Tongue (tissue), 1 donor: ENCODE measurements at regions not wholly inside any gene's neighbourhood (a gene's known extent, or its start where the extent isn't known, plus 50 kb on each side); places are given as distances from the start of the nearest gene placed in this dataset.

ENCODE experiments used
- DNase-seq: peaks from one replicate; pipeline ENCODE4 v3.0.0-alpha.2; 2015

DNA sequence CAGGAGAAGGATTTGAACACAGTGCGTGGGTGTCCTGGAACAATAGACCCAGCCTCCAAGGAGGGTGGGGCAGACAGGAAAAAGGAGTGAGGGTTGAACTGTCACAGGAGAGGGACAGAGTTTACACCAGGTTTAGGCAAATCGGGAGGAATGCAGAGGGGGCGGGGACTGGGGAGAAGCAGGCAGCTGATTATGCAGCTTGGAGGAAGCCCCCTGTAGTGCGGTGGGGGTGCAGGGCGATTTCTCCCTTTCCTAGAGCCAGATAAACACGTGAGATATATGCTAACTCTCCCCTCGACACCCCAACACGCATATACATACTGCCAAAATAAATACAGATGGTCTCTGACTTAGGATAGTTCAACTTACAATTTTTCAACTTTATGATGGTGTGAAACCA lies 108.6 kb upstream of the PRR20G start:
- DNase-seq = no peak

DNA sequence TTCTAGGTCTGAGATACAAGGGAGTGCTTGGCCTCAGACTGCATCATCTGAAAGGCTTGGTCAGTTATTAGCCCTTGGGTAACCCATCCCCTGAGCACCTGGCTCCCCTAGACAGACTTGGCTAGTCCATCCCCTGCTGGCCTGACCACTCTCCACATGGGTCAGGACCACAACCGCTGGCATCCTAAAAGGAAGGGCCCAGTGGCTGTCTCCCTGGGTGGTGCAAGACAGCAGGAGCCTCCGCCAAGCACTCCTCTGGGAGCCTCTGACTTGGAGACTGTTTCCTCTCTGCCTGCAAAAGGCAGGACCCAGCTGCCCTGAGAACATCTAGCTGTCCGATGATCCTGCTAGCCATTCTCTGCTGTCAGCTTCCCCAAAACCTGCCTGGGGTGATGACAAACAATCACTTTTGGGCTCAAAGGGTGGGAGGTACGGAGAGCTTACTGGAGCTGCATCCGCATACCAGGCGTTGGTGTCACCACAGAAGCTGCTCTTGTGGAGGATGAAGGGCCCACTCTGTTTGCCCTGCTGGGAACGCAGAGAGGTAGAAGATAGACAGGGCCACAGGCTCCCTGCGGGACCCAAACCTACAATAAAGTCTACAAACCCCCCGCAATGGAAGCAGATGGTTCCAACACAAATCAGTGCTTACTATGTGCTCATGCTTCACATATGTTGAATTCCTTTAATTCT lies 108.0 kb upstream of the PRR20G start:
- DNase-seq = no peak

DNA sequence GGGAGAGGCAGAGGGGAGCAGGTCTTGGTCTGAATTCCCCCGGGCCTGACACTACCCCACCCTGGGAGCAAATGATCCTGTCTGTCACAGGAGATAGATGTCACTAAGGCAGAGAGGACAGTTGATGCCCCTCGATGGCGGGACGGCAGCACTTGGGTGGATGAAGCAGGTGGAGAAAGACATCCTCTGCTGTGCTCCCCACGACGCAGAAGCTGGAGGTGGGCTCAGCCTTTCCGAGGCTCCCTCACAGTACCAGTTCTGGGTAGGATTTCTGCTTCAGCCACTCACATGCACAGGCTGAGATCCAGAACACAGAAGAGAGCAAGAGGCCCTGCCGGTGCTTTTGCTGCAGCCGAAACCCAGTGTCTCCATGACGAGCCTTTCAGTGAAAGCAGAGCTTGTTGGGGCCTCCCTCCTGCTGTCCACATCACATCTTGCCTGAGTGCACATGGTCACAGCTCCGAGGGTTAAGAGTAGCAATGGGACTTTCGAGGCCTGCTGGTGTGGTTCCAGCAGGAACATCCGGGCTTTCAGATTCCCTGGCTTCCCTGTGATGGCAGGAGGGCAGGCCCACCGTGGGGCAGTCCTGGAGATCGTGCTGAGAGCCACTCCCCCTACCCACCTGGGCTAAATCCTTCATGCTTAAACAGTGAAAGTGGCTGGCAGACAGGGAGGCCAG lies 107.3 kb upstream of the PRR20G start:
- DNase-seq = no peak

DNA sequence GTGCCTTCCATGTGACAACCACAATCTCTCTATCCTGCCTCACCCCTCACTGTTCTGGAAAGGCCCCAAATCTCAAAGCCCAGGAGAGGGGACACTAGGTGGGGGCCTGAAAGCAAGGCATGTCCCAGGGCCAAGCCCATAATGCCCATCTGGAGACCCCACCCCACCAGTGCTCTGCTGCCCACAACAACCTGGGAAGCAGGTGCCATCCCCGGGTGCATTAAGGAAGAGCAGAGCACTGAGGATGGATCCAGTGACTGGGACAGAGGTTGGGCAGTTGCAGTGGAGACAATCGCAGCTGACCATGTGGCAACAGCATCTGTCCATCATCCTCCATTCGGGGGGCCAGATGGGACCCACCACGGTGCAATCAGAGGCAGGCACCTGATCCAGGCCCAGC lies 106.2 kb upstream of the PRR20G start:
- no peak for DNase-seq

DNA sequence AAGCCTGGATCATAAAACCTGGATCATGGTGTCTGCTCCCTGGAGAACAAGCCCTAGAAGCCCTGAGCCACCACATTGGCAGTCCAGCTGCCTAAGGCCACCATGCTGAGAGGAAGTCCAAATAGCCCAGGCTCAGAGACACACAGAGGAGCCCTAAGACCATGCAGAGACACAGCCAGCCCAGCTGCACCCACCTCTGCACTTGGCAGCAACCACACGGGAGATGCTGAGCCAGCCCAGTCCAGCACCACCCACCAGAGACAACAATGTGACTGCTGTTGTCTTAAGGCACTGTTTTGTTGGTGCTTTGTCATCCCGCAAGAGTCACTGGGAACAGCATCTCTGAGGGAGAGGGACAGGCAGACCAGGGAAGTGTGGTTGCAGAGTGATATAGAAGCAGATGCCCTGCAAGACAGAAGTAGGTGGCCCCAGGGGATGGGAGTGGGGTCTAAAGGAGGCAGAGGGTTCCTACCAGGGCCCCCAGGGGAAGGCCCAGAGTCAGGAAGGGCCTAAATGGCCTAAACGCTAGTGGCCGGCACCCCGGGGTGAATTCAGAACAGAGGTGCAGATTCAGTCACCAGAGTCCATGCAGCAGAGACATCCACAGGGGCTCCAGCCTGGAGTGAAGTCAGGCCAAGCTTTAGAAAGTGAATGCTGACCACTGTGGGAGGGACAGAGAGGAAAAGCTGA lies 105.4 kb upstream of the PRR20G start:
- DNase-seq = no peak

DNA sequence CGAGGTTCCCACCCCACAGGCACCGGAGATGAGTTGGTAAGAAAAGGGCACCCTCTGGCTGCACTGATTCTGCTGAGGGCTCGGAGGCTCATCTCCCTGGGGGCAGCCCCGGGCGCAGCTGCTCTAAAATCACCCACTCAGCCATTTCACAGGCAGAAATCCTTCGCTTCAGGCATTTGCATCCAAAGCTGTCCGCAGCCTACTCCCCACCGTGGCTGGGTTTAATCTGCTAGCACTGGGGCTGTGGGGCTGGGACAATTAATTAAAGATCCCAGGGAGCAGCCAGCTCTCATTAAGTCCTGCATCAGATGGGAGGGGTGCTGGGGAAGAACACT lies 104.3 kb upstream of the PRR20G start:
- DNase-seq = no peak

DNA sequence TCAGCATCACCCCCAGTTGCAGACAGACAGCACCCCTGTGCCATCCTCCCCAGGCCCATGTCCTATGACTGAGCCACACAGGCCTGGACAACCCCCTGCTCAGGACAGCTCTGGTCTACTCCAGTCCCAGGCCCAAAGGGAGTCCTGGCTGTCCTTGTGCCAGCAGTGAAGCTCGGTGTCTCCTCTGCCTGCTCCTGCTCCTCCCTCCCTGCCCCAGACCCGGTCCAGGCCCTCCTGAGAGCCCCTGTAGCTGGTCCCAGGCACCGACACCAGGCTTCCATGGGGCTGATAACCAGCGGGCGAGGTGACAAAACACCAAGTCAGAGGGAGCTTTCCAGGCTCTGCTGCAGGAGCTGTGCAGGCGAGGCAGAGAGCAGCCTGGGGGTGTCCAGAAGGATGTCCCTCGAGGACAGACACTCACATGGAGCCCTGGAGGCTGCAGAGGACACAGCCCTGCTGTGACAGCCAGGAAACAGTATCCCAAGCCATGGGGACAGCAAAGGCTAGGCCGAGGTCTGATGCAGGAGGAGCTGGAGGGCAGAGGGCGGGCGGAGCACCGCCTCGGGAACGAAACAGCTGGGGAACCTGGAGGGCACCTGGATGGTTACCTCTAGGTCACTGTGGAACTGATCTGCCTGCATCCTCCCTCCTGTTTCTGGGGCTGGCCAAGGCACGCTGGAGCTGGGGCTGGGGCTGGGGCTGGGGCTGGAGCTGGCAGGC lies 103.8 kb upstream of the PRR20G start:
- no peak for DNase-seq

DNA sequence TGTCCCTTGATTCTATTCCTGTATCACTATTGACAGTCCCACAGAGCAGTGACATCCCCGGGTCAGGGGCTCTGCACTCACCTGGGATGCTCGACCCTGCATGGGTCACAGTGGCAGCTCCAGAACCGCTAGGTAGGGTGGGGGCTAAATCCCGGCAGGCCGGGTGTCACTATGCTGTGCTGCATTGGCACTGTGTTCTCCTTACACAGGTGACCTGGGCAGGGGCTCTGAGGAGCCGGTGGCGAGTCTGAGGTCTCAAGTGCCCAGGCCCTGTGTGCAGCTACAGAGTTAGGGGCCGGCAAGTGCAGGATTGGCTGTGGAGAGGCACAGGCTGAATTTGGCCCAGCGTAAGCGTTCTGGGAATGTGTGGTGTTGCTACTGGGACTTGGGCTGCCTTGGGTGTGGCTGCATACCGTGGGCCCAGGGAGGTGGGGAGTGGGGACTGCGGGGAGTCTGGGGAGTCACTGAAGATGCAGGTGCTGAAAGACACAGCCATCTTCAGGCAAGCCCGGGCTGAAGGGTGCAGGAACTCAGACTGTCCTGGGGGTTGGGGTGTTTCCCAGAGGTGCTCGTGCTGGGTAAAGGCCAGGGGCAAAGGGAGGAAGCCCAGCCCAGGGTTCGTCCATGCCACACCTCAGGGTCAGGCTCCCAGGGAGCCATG lies 102.6 kb upstream of the PRR20G start:
- no peak for DNase-seq

DNA sequence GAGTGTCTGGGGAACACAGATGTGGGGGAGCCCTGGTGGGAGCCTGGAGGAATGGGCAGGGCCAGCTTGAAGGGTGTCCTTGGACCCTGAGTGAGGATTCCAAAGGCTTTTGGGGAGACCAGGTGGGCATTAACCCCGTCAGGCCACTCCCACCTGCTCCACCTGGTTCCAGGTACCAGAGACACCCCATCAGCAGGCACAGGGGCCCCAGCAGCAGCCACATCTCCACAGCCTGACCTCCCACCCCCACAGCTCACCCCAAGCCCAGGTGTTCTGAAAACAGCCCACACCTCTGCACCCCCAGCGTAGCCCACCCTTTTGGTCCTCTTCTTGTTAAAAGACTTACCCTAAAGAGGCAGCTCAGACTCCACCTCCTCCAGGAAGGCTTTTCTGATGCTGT lies 102.1 kb upstream of the PRR20G start:
- no peak for DNase-seq

DNA sequence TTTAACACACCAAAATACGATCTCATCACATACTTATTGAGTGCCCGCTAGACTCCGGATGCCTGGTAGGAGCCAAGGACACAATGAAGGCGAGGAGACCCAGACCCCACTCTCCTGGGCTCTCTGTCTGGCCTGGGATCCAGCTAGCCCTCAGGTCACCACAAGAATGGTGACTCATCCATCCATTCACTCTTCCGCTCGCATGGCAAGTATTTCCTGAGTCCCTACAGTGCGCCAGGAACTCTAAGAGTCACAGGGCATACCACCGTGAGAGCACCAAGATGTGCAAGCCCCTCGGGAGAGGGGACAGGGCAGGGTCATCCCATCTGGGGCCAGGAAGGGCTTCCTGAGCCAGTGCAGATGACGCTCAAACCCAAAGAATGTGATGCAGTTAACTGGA lies 101.6 kb upstream of the PRR20G start:
- DNase-seq = no peak

DNA sequence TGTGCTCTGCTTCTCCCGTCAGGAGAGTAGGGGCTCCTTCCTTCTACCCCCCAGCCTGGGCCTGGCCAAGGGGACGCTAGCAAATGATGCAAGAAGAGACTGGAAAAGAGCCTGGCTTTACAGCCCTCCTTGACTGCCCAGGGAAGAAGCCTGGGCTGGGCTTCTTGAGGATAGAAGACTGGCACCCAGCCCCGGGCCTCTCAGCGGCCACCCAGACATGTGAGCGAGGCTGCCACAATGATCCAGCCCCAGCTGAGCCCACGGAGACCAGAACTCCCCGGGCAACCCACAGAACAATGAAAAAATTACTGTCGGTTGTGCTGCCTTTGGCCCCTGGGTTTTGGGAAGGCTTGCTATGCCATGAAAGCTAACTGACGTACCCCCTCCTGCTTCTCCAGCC lies 100.6 kb upstream of the PRR20G start:
- no peak for DNase-seq

DNA sequence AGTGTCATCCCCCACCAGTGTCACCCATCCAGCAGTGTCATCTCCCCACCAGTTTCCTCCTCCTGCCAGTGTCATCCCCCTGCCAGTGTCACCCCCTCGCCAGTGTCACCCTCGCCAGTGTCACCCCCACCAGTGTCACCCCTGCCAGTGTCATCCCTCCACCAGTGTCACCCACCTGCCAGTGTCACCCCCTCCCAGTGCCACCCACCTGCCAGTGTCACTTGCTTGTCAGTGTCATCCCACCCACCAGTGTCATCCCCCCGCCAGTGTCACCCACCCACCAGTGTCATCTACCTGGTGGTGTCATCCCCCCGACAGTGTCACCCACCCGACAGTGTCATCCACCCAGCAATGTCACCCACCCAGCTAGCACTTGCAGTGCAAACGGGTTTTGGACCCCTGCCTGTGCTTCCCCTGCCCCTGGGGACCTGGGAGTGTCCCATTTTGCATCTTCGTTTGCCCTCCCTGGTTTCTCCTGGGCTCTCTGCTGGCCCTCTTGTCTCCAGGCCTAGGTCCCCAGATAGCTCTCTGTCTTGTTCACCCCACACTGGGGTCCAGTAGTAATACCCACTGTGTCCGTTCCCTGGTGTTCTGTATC lies 99.8 kb upstream of the PRR20G start:
- no peak for DNase-seq

DNA sequence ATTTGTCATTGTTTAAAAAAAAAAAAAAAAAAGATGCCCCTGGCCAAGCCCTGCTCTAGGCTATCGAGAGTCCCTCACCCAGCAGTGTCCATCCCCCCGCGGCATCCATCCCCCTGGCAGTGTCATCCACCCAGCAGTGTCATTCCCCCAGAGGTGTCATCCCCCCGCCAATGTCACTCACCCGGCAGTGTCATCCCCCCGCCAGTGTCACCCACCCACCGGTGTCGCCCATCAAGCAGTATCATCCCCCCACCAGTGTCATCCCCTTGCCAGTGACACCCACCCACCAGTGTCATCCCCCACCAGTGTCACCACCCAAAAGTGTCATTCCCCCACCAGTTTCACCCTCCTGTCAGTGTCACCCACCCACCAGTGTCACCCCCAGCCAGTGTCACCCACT lies 99.3 kb upstream of the PRR20G start:
- no peak for DNase-seq

DNA sequence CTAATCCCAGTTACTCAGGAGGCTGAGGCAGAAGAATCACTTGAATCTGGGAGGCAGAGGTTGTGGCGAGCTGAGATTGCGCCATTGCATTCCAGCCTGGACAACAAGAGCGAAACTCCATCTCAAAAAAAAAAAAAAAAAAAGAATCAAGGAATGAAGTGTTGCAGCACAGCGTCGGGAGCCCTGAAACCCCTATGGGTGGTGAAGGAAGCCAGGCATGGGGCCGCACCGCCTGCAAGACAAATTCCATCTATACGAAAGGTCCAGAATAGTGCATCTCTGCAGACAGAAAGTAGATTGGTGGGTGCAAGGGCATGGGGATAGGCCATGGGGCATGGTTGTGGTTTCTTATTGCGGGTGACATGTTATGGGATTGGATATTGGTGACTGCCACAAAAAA lies 98.6 kb upstream of the PRR20G start:
- no peak for DNase-seq

DNA sequence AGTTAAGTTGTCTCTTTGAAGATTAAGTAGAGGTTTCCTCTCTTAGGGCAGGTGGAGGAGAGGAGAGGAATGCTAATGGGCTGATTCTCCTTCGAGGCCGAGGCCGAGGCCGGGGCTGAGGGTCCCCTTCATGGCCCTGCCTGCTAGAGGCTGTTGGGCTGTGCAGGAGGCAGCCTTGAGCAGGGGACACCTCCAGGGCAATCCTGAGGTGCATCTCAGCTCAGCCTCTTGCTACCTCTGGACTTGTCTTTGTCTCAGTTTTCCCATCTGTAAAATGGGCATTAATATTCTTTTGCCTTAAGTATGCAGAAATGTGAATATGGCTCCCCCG lies 97.7 kb upstream of the PRR20G start:
- no peak for DNase-seq

DNA sequence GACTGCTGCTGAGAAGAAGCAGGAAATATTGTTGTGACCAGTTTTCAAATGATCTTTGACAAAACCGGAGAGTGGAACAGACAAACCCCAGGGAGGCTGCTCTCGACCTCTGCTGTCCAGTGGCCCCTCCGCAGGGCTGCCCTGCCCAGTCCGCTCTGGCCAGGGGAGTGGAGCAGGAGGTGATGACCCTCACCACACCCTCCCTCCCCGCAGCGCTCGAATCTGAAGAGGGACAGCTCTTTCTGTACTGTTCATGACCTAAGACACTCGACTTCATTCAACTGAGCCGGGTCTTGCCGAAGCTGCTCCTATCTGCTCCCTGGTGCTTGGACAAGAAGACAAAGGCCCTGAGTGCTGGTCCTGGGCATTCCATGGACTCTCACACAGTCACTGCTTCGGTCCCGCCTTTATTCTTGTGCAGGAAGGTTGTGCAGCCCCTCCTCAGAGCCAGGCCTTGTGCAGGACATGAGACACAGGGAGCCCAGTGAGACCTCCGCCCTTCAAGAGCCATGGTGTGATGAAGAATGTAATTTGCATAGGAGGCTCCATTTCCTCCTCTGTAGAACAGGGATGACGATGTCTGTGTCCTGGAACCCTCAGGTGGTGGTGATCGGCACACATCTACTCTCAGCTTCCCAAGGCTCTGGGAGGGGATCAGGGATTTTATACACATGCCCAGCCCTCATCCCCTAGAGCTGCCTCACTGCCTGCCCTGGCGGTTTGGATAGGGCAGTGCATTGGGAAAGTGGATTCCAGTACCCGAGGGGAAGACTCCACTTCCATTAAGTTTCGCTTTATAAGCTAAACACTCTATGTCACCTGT lies 97.1 kb upstream of the PRR20G start:
- no peak for DNase-seq

DNA sequence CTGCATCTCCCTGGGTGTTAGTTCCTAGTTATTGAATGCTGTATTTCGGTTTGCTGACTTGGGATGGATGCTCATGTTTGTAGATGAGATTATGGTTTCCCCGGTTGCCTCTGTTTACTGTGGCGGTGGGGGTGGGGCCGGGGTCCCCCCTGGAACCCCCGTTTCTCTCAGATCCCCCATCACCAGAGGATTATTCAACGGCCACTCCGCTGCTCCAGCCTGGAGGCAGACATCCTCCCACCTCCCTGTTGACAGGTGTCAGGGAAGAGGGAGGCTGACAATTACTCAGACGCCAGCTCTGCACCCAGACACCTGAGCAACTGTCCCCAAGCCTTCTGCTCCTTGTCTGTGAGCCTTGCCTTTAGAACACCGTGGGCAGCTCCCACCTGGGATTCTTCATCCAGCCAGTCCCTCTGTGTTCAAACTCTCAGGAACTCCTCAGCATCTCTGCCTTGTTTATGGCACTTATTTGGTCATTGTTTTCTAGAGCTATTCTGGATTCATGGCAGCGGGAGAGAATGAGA lies 95.9 kb upstream of the PRR20G start:
- DNase-seq = no peak

DNA sequence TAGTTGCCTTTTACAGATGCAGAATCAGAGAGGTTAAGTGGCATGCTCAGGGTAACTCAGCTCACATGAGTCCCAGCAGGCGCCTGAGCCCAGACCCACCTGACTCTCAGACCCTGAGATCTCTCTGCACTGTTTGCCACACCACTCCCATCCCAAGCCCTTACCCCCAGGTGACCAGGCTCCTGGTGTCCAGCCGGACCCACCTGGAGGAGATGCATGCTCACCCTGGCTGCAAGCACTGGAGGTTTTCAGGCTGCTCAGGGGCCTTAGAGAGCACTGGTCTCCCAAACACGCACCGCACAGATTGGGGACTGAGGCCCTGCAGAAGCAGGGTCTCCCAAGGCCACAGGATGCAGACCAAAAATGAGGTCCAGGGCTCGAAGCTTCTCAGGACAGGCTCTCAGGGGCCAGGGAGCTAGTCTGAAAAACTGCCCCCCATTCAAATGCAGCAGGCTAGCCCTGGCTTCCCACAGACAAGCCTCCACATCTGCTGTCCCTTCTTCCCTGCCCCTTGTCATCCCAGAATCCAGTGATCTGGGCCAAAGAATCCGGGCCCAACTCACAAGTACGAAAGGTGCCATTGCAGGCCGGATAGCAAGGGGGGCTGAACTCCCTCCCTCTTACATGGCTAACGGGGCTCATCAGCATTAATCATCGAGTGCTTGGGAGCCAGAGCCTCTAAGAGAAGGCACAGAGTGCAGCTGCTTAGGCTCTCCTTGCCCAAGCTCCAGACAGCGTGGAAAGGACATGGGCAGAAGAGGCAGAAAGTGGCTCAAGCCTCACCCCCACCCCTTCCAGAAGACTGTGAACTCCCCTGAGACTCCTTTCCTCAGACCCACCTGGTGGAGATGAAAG lies 90.2 kb upstream of the PRR20G start:
- no peak for DNase-seq

DNA sequence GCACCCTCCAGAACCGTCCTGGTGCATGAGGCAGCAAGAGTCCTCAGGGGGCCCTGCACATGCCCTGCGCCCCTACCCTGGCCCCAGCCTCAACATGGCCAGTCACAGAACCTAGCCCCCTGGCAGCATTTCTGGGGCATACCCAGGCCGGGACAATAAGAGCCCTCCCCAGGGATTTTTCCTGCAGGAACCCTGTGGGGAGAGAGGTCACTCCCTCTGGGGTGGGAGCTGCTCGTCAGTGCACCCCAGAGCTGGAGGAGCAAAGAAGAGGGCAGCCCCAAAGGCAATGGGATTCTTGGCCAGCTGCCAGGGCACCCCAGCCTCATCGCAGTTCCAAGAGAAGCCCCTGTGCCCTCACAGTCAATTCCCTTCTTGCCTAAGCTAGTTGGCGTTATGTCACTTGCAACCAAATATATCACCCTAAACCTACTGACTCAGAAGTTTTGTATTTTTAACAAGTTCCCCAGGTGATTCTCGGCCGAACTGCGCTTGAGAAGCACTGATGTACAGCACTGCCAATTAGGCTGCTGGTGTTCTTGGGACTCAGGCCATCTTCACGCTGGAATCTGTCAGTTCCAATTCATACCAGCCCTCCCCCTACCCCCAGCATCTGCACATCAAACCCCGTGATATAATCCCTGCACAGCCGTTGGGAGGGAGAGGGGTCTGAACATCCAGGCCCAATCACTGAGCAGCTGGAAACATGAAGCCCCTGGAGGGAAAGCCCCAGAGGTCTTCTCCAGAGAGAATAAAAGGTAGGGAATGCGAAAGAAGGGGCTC lies 87.5 kb upstream of the PRR20G start:
- DNase-seq = no peak
